AG04450 (cell line): ENCODE measurements at regions not wholly inside any gene's neighbourhood (a gene's known extent, or its start where the extent isn't known, plus 50 kb on each side); places are given as distances from the start of the nearest gene placed in this dataset.

Experiments used
- CTCF ChIA-PET: fragments of 300-600, 350-600 bp; formaldehyde crosslinking; extraction: SDS; loops from one replicate; lab custom pipeline; 2022; ENCODE audit warnings: antibody characterized with exemption, inconsistent platforms; lab: Charles Lee
- POLR2A ChIA-PET: fragments of 350-600 bp; formaldehyde crosslinking; extraction: SDS; loops from one replicate; lab custom pipeline; 2021; ENCODE audit warnings: antibody characterized with exemption, inconsistent platforms; lab: Yijun Ruan, JAX
- DNase-seq: peaks from one replicate; pipeline ENCODE4 v3.0.0-alpha.2; 2011; ENCODE audit warnings: low read depth, low spot score
- H3K27ac ChIP-seq: one replicate; pipeline ENCODE4 v1.5.1; 2012; ENCODE audit warnings: low read depth, low read length, control low read depth
- H3K27me3 ChIP-seq: one replicate; pipeline ENCODE4 v1.6.0; 2012; ENCODE audit warnings: low read length; ENCODE audit not compliant: control insufficient read depth, insufficient read depth
- H3K4me3 ChIP-seq: 2 replicates; pipeline ENCODE4 v1.5.1; 2011; ENCODE audit warnings: mild to moderate bottlenecking, low read depth, low read length, control low read depth
- H3K9me3 ChIP-seq: 2 replicates; pipeline ENCODE4 v1.5.1; 2012; ENCODE audit warnings: low read length; ENCODE audit not compliant: control insufficient read depth, insufficient read depth
- TF ChIP-seq, protein P1 (sequence below): IDR thresholded peaks from 2 replicates; pipeline ENCODE4 v1.5.1; 2011; ENCODE audit warnings: low read depth, low read length, control low read depth, inconsistent platforms

GRCh38 chr2:134170700-134171099 is 83.2 kb upstream of the MGAT5 start:
- TF ChIP-seq, protein P1, sequence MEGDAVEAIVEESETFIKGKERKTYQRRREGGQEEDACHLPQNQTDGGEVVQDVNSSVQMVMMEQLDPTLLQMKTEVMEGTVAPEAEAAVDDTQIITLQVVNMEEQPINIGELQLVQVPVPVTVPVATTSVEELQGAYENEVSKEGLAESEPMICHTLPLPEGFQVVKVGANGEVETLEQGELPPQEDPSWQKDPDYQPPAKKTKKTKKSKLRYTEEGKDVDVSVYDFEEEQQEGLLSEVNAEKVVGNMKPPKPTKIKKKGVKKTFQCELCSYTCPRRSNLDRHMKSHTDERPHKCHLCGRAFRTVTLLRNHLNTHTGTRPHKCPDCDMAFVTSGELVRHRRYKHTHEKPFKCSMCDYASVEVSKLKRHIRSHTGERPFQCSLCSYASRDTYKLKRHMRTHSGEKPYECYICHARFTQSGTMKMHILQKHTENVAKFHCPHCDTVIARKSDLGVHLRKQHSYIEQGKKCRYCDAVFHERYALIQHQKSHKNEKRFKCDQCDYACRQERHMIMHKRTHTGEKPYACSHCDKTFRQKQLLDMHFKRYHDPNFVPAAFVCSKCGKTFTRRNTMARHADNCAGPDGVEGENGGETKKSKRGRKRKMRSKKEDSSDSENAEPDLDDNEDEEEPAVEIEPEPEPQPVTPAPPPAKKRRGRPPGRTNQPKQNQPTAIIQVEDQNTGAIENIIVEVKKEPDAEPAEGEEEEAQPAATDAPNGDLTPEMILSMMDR = no peak
- Histone ChIP-seq H3K4me3 (no peak overlapping the region), H3K27ac (no peak overlapping the region), H3K9me3 (no peaks in the 10 kb centered on the region), H3K27me3 (no peaks in the 10 kb centered on the region)
- POLR2A ChIA-PET = no interaction called here
- CTCF ChIA-PET = no interaction called here
- no peak for DNase-seq

DNA sequence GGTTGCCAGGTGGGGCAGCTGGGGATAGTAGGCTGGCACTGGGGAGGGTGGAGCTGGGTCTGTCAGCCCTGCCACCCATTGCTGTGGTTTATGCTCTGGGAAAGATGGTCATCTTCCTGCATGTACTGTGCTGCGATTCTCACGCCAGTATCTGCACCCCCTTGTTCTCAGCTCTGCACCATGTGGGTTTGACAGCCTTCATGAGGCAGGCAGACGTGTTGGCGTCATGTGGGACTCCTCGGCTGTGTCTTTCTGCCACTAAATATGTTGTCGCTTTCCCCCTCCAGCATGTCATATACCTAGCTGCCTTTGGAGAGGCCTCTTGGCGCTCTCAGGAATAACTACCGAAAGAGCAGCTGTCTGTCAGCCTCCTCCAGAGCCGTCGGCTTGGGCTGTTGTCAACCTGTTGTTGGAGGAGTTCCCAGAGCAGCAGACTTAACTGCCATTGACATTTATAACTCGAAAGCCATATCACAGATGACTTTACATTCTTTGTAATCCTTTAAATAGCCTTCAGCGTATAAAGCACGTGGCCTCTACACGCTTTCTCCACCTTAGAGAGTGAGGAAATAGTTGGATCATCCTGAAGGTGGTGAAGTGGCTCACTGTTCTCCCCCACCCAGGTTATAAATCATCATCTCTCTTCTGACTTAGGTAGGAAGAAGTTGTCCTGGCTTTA is 80.4 kb upstream of the MGAT5 start:
- H3K27ac ChIP-seq = no peak overlapping the region
- CTCF ChIA-PET = interaction anchor here (0.6 kb wide), 1 partner anchor 89 kb away, joined by 3 read pairs; no protein-coding TSS in a partner anchor
- no peak for DNase-seq
- POLR2A ChIA-PET = no interaction called here
- H3K9me3 ChIP-seq = no peaks in the 10 kb centered on the region
- no peak overlapping the region for H3K4me3 ChIP-seq
- TF ChIP-seq, protein P1 = no peak
- H3K27me3 ChIP-seq = no peaks in the 10 kb centered on the region

GRCh38 chr2:134174711-134175110 is 79.2 kb upstream of the MGAT5 start:
- DNase-seq = no peak
- H3K27ac ChIP-seq = no peak overlapping the region
- no peaks in the 10 kb centered on the region for H3K9me3 ChIP-seq
- ChIA-PET POLR2A (no interaction called here), CTCF (no interaction called here)
- H3K27me3 ChIP-seq = no peaks in the 10 kb centered on the region
- H3K4me3 ChIP-seq = no peak overlapping the region
- TF ChIP-seq, protein P1 = no peak

- ChIA-PET POLR2A (no interaction called here), CTCF (no interaction called here)
- TF ChIP-seq, protein P1 = no peak
- no peaks in the 10 kb centered on the region for H3K9me3 ChIP-seq
- DNase-seq = no peak
- no peak overlapping the region for H3K4me3 ChIP-seq
- H3K27ac ChIP-seq = no peak overlapping the region
- no peaks in the 10 kb centered on the region for H3K27me3 ChIP-seq
Measured at GRCh38 chr2:134175834-134176233, 78.0 kb upstream of the MGAT5 start.

DNA sequence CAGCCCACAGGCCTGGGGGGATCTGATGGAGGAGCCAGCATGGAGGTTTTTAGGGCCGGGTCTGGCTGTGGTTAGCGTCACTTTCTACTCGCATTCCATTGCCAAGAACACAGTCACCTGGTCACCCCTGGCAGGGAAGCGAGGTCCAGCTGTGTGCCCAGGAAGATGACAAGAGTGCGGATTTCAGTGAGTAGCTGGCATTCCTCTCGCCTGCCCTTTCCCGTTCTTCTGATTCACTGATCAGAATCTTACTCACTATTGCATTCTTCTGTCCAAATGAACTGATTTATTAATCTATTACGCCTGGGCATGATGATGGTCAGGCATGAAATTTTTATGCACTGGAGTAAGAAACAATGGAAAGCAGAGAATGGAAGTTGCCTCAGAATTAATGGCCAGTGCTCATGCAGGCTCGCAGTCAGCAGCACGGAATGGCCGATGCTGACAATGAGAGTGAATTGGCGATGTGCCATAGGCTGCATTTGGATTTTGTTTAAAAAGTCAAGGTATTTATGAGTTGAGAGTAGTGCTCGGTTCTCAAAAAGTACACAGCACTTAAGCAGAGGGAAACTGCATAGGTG is 76.4 kb upstream of the MGAT5 start:
- H3K27ac ChIP-seq = no peak overlapping the region
- TF ChIP-seq, protein P1 = no peak
- DNase-seq = no peak
- CTCF ChIA-PET = no interaction called here
- POLR2A ChIA-PET = no interaction called here
- no peak overlapping the region for H3K4me3 ChIP-seq
- no peaks in the 10 kb centered on the region for H3K27me3 ChIP-seq
- H3K9me3 ChIP-seq = no peaks in the 10 kb centered on the region
